ENCODE measurements at regions not wholly inside any gene's neighbourhood (a gene's known extent, or its start where the extent isn't known, plus 50 kb on each side); places are given as distances from the start of the nearest gene placed in this dataset.

DNA sequence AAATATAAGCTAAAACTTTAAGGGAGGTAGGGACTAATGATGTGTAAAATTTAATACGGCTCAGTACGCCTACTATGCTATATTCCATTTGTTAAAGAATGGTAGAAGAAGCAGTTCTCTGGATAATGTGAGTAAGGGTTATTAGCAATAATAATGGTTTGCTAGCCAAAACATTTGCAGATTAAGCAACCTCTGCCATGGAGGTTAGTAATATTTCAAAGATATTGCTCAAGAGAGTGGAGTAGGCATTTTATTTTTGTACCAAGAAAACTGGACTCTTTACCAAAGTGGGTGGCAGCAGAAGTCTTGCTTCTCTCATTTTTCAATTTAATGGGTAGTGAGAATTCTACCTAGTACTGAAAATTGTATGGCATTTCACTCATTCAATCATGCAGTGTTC lies 158.9 kb upstream of the TMEM106B start:
- H3K36me3 ChIP-seq (ENCODE audit: control insufficient read depth in 4 of 4, insufficient read depth in 4 of 4, low read length in 3 of 4): no peaks in the 10 kb centered on the region
- no peaks in the 10 kb centered on the region for H3K4me1 ChIP-seq (ENCODE audit: control extremely low read depth in 1 of 4, control insufficient read depth in 4 of 4, insufficient read depth in 4 of 4, low read length in 3 of 4)
- no peaks in the 10 kb centered on the region for H3K27me3 ChIP-seq (replicated peaks in 2 of 5; ENCODE audit: control insufficient read depth in 4 of 5, insufficient read depth in 5 of 5, low read length in 4 of 5)
- no peak overlapping the region for H3K27ac ChIP-seq (ENCODE audit: insufficient read depth in 1 of 2, low read depth in 1 of 2, low read length in 2 of 2, poor library complexity in 1 of 2, severe bottlenecking in 2 of 2)
- no peak for DNase-seq
- H3K9me3 ChIP-seq (ENCODE audit: control extremely low read depth in 1 of 5, control insufficient read depth in 4 of 5, insufficient read depth in 2 of 5, low read depth in 1 of 5, low read length in 4 of 5): peaks cover 0 to 13% (median 2%) of the 10 kb centered on the region in 5 experiments
- ChIA-PET POLR2A (no interaction called here), CTCF (no interaction called here)
- no peak overlapping the region for H3K4me3 ChIP-seq (ENCODE audit: control insufficient read depth in 1 of 7, extremely low read depth in 1 of 7, insufficient read depth in 4 of 7, low read depth in 2 of 7, low read length in 6 of 7)
- 69% methylated on average over 2 of the region's 2 CpGs for WGBS (ENCODE audit: insufficient coverage)

DNA sequence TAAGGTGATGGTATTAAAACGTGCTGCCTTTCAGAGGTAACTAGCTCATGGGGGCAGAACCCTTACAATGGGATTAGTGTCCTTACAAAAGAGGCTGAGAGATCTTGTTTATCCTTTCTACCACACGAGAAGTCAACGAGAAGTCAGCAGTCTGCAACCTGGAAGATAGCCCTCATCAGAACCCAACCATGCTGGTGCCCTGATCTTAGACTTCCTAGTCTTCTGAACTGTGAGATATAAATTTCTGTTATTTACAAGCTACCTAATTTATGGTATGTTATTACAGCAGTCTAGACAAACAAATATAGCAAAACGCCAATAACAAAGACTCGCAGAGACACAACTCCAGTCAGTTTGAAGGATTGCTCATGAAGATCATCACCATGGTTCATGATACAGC lies 157.5 kb upstream of the TMEM106B start:
- DNase-seq: no peak
- Histone ChIP-seq H3K27ac (ENCODE audit: insufficient read depth in 1 of 2, low read depth in 1 of 2, low read length in 2 of 2, poor library complexity in 1 of 2, severe bottlenecking in 2 of 2) (no peak overlapping the region), H3K36me3 (ENCODE audit: control insufficient read depth in 4 of 4, insufficient read depth in 4 of 4, low read length in 3 of 4) (no peaks in the 10 kb centered on the region), H3K4me1 (ENCODE audit: control extremely low read depth in 1 of 4, control insufficient read depth in 4 of 4, insufficient read depth in 4 of 4, low read length in 3 of 4) (no peaks in the 10 kb centered on the region), H3K27me3 (replicated peaks in 2 of 5; ENCODE audit: control insufficient read depth in 4 of 5, insufficient read depth in 5 of 5, low read length in 4 of 5) (no peaks in the 10 kb centered on the region), H3K4me3 (ENCODE audit: control insufficient read depth in 1 of 7, extremely low read depth in 1 of 7, insufficient read depth in 4 of 7, low read depth in 2 of 7, low read length in 6 of 7) (no peak overlapping the region), H3K9me3 (ENCODE audit: control extremely low read depth in 1 of 5, control insufficient read depth in 4 of 5, insufficient read depth in 2 of 5, low read depth in 1 of 5, low read length in 4 of 5) (peaks cover 0 to 13% (median 2%) of the 10 kb centered on the region in 5 experiments)
- POLR2A ChIA-PET: no interaction called here
- CTCF ChIA-PET: no interaction called here
- WGBS (ENCODE audit: insufficient coverage): 68% methylated on average over 4 of the region's 5 CpGs

DNA sequence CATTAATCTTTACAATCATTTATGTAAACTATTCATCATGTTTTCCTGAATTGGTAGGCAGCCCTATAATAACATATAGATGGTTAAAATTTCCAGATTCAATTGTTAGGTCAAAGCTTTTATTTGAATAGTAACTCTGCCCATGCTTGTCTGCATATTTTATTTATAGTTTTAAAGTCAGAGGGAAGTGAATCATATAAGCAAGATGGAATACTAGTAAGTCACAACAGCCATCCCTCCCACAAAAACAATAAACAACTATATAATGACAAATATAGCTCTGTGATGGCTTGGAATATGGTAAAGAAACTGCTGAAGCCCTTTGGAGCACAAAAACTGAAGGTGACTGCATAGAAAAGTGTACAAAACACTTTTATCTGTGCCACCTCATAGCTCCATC lies 156.3 kb upstream of the TMEM106B start:
- Histone ChIP-seq H3K36me3 (ENCODE audit: control insufficient read depth in 4 of 4, insufficient read depth in 4 of 4, low read length in 3 of 4) (no peaks in the 10 kb centered on the region), H3K9me3 (ENCODE audit: control extremely low read depth in 1 of 5, control insufficient read depth in 4 of 5, insufficient read depth in 2 of 5, low read depth in 1 of 5, low read length in 4 of 5) (peaks cover 0 to 13% (median 2%) of the 10 kb centered on the region in 5 experiments), H3K27me3 (replicated peaks in 2 of 5; ENCODE audit: control insufficient read depth in 4 of 5, insufficient read depth in 5 of 5, low read length in 4 of 5) (no peaks in the 10 kb centered on the region), H3K4me3 (ENCODE audit: control insufficient read depth in 1 of 7, extremely low read depth in 1 of 7, insufficient read depth in 4 of 7, low read depth in 2 of 7, low read length in 6 of 7) (no peak overlapping the region), H3K27ac (ENCODE audit: insufficient read depth in 1 of 2, low read depth in 1 of 2, low read length in 2 of 2, poor library complexity in 1 of 2, severe bottlenecking in 2 of 2) (no peak overlapping the region), H3K4me1 (ENCODE audit: control extremely low read depth in 1 of 4, control insufficient read depth in 4 of 4, insufficient read depth in 4 of 4, low read length in 3 of 4) (no peaks in the 10 kb centered on the region)
- POLR2A ChIA-PET: no interaction called here
- no peak for DNase-seq
- CTCF ChIA-PET: interaction anchor here (1.2 kb wide), 1 partner anchor 433 kb away, joined by 3 read pairs; no protein-coding TSS in a partner anchor

GRCh38 chr7:12056381-12056780 lies 154.7 kb upstream of the TMEM106B start:
- Histone ChIP-seq H3K4me3 (ENCODE audit: control insufficient read depth in 1 of 7, extremely low read depth in 1 of 7, insufficient read depth in 4 of 7, low read depth in 2 of 7, low read length in 6 of 7) (no peak overlapping the region), H3K27ac (ENCODE audit: insufficient read depth in 1 of 2, low read depth in 1 of 2, low read length in 2 of 2, poor library complexity in 1 of 2, severe bottlenecking in 2 of 2) (no peak overlapping the region)
- CTCF ChIA-PET: no interaction called here

DNA sequence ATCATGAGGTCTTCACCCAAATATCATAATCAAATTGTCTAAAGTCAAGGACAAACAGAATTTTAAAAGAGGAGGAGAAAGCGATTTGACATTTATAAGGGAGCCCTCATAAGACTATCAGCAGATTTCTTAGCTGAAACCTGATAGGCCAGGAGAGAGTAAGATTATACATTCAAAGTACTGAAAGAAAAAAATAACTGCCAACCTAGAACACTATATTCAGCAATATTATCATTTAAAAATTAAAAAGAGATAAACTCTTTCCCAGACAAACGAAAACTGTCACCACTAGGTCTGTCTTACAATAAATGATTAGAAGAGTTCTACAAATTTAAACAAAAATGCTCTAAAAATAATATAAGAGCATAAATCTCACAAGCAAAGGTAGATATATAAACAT lies 154.1 kb upstream of the TMEM106B start:
- DNase-seq: no peak
- Histone ChIP-seq H3K4me3 (ENCODE audit: control insufficient read depth in 1 of 7, extremely low read depth in 1 of 7, insufficient read depth in 4 of 7, low read depth in 2 of 7, low read length in 6 of 7) (no peak overlapping the region), H3K27me3 (replicated peaks in 2 of 5; ENCODE audit: control insufficient read depth in 4 of 5, insufficient read depth in 5 of 5, low read length in 4 of 5) (no peaks in the 10 kb centered on the region), H3K27ac (ENCODE audit: insufficient read depth in 1 of 2, low read depth in 1 of 2, low read length in 2 of 2, poor library complexity in 1 of 2, severe bottlenecking in 2 of 2) (no peak overlapping the region), H3K36me3 (ENCODE audit: control insufficient read depth in 4 of 4, insufficient read depth in 4 of 4, low read length in 3 of 4) (no peaks in the 10 kb centered on the region), H3K4me1 (ENCODE audit: control extremely low read depth in 1 of 4, control insufficient read depth in 4 of 4, insufficient read depth in 4 of 4, low read length in 3 of 4) (no peaks in the 10 kb centered on the region), H3K9me3 (ENCODE audit: control extremely low read depth in 1 of 5, control insufficient read depth in 4 of 5, insufficient read depth in 2 of 5, low read depth in 1 of 5, low read length in 4 of 5) (peaks cover 0 to 13% (median 2%) of the 10 kb centered on the region in 5 experiments)
- POLR2A ChIA-PET: no interaction called here
- no CpG with 5 or more reads among the region's 2 CpGs for WGBS (ENCODE audit: insufficient coverage)
- CTCF ChIA-PET: no interaction called here

More at GRCh38 chr7:12056381-12056780, 154.7 kb upstream of the TMEM106B start:
- DNase-seq: no peak
- Histone ChIP-seq H3K36me3 (ENCODE audit: control insufficient read depth in 4 of 4, insufficient read depth in 4 of 4, low read length in 3 of 4) (no peaks in the 10 kb centered on the region), H3K9me3 (ENCODE audit: control extremely low read depth in 1 of 5, control insufficient read depth in 4 of 5, insufficient read depth in 2 of 5, low read depth in 1 of 5, low read length in 4 of 5) (peaks cover 0 to 13% (median 2%) of the 10 kb centered on the region in 5 experiments), H3K27me3 (replicated peaks in 2 of 5; ENCODE audit: control insufficient read depth in 4 of 5, insufficient read depth in 5 of 5, low read length in 4 of 5) (no peaks in the 10 kb centered on the region), H3K4me1 (ENCODE audit: control extremely low read depth in 1 of 4, control insufficient read depth in 4 of 4, insufficient read depth in 4 of 4, low read length in 3 of 4) (no peaks in the 10 kb centered on the region)
- POLR2A ChIA-PET: no interaction called here

GRCh38 chr7:12062062-12062461 lies 149.0 kb upstream of the TMEM106B start:
- H3K36me3 ChIP-seq (ENCODE audit: control insufficient read depth in 4 of 4, insufficient read depth in 4 of 4, low read length in 3 of 4): no peaks in the 10 kb centered on the region
- DNase-seq: peak; percentile 2 to 22 (median 11)
- CTCF ChIA-PET: no interaction called here
- POLR2A ChIA-PET: no interaction called here
- H3K27ac ChIP-seq (ENCODE audit: insufficient read depth in 1 of 2, low read depth in 1 of 2, low read length in 2 of 2, poor library complexity in 1 of 2, severe bottlenecking in 2 of 2): no peak overlapping the region
- peaks cover 0 to 2% (median 0%) of the 10 kb centered on the region in 5 experiments for H3K27me3 ChIP-seq (replicated peaks in 2 of 5; ENCODE audit: control insufficient read depth in 4 of 5, insufficient read depth in 5 of 5, low read length in 4 of 5)
- no peaks in the 10 kb centered on the region for H3K9me3 ChIP-seq (ENCODE audit: control extremely low read depth in 1 of 5, control insufficient read depth in 4 of 5, insufficient read depth in 2 of 5, low read depth in 1 of 5, low read length in 4 of 5)
- H3K4me1 ChIP-seq (ENCODE audit: control extremely low read depth in 1 of 4, control insufficient read depth in 4 of 4, insufficient read depth in 4 of 4, low read length in 3 of 4): no peaks in the 10 kb centered on the region
- H3K4me3 ChIP-seq (ENCODE audit: control insufficient read depth in 1 of 7, extremely low read depth in 1 of 7, insufficient read depth in 4 of 7, low read depth in 2 of 7, low read length in 6 of 7): no peak overlapping the region

GRCh38 chr7:12064586-12065127 lies 146.4 kb upstream of the TMEM106B start:
- no peaks in the 10 kb centered on the region for H3K36me3 ChIP-seq (ENCODE audit: control insufficient read depth in 4 of 4, insufficient read depth in 4 of 4, low read length in 3 of 4)
- no peak overlapping the region for H3K4me3 ChIP-seq (ENCODE audit: control insufficient read depth in 1 of 7, extremely low read depth in 1 of 7, insufficient read depth in 4 of 7, low read depth in 2 of 7, low read length in 6 of 7)
- H3K4me1 ChIP-seq (ENCODE audit: control extremely low read depth in 1 of 4, control insufficient read depth in 4 of 4, insufficient read depth in 4 of 4, low read length in 3 of 4): no peaks in the 10 kb centered on the region
- H3K9me3 ChIP-seq (ENCODE audit: control extremely low read depth in 1 of 5, control insufficient read depth in 4 of 5, insufficient read depth in 2 of 5, low read depth in 1 of 5, low read length in 4 of 5): no peaks in the 10 kb centered on the region
- WGBS (ENCODE audit: insufficient coverage): 100% methylated on average over 1 of the region's 1 CpG
- H3K27me3 ChIP-seq (replicated peaks in 2 of 5; ENCODE audit: control insufficient read depth in 4 of 5, insufficient read depth in 5 of 5, low read length in 4 of 5): peaks cover 0 to 2% (median 0%) of the 10 kb centered on the region in 5 experiments
- ChIA-PET CTCF (interaction anchor here (1.2 to 1.3 kb wide), 3 partner anchors 8 to 426 kb away, joined by 3 to 4 read pairs (median 3); no protein-coding TSS in a partner anchor), POLR2A (no interaction called here)
- no peak overlapping the region for H3K27ac ChIP-seq (ENCODE audit: insufficient read depth in 1 of 2, low read depth in 1 of 2, low read length in 2 of 2, poor library complexity in 1 of 2, severe bottlenecking in 2 of 2)
- no peak for DNase-seq
